ENCODE measurements at regions not wholly inside any gene's neighbourhood (a gene's known extent, or its start where the extent isn't known, plus 50 kb on each side); places are given as distances from the start of the nearest gene placed in this dataset.

GRCh38 chr1:100607628-100608240, 69.8 kb downstream of the GPR88 start:
- DNase-seq (no peak), ATAC-seq (ENCODE audit: low read depth) (peak; percentile 46)
- no peak overlapping the region for H3K4me2 ChIP-seq (ENCODE audit: low read depth, low read length)
- 0 out of 3 replicates have a peak overlapping the region, but pooled peaks have one; percentile 20 for H2BK15ac ChIP-seq (ENCODE audit: low read depth, low read length)
- H3K23ac ChIP-seq (ENCODE audit: low read depth, low read length), result no peak overlapping the region
- H4K91ac ChIP-seq (ENCODE audit: insufficient read depth, low read depth, low read length), result no peak overlapping the region; the same call in 1 of the 2 replicates
- no peak overlapping the region for H2AK9ac ChIP-seq (replicated peaks; ENCODE audit: low read depth, low read length, poor library complexity)
- in situ Hi-C loops (cut with MboI; ENCODE audit: low sequenced_read_pairs), result loop anchor here (5.0 to 10.0 kb wide), 2 partner anchors 143 to 255 kb away; no protein-coding TSS in a partner anchor
- H3K14ac ChIP-seq (replicated peaks; ENCODE audit: low read depth, low read length), result no peak overlapping the region
- H3K36me3 ChIP-seq (ENCODE audit: control insufficient read depth, insufficient read depth, low read length), result no peaks in the 10 kb centered on the region
- H4K20me1 ChIP-seq (ENCODE audit: insufficient read depth, low read length), result no peaks in the 10 kb centered on the region
- H3K27me3 ChIP-seq (ENCODE audit: control insufficient read depth, insufficient read depth, low read length), result no peaks in the 10 kb centered on the region
- ChIA-PET CTCF (interaction anchor here (1.5 to 2.3 kb wide), 4 partner anchors 18 to 261 kb away, joined by 4 to 27 read pairs (median 4); no protein-coding TSS in a partner anchor), POLR2A (ENCODE audit: unreplicated experiment) (no interaction called here)
- H3K9ac ChIP-seq (ENCODE audit: low read depth, low read length), result no peak overlapping the region
- H4K8ac ChIP-seq (ENCODE audit: low read depth in 2 of 2, low read length in 2 of 2), result peak overlapping the region; percentile 41 to 71; a peak in 2 of 4 replicates
- H2AK5ac ChIP-seq (ENCODE audit: low read depth, low read length), result no peak overlapping the region
- peak overlapping the region; percentile 36 for H2BK20ac ChIP-seq (ENCODE audit: low read depth, low read length)
- no peak overlapping the region for H2BK5ac ChIP-seq (ENCODE audit: low read depth, low read length, poor library complexity, severe bottlenecking)
- dilution Hi-C loops (cut with HindIII; ENCODE audit: low sequenced_read_pairs, unreplicated experiment), result no loop called here
- peak overlapping the region; percentile 36; the same call in 1 of the 2 replicates for H3K4ac ChIP-seq (ENCODE audit: low read depth, low read length)
- no peaks in the 10 kb centered on the region for H3K79me1 ChIP-seq (ENCODE audit: low read depth in 1 of 2, low read length in 2 of 2)
- H3K27ac ChIP-seq (ENCODE audit: insufficient read depth, low read length), result no peak overlapping the region
- H3K9me3 ChIP-seq (ENCODE audit: control insufficient read depth, insufficient read depth, low read length), result 0 out of 2 replicates have a peak, but pooled peaks cover 3% of the 10 kb centered on the region
- no peak overlapping the region for H3K56ac ChIP-seq (ENCODE audit: extremely low read depth, insufficient read depth, low read length)
- no peak overlapping the region for H3K4me3 ChIP-seq (ENCODE audit: insufficient read depth, low read depth, low read length)
- no CpG with 5 or more reads among the region's 1 CpG for WGBS, 2 experiments (ENCODE audit: extremely low coverage in 2 of 2, insufficient read length in 1 of 2)
- no peak for TF ChIP-seq MAFK (IDR thresholded peaks at IDR 0.05; ENCODE audit: low read depth, low read length)
- no peak overlapping the region for H2AFZ ChIP-seq (replicated peaks; ENCODE audit: low read length, poor library complexity)
- peak overlapping the region; percentile 76 for H2BK120ac ChIP-seq (ENCODE audit: low read depth, low read length)
- H3K4me1 ChIP-seq (ENCODE audit: control insufficient read depth, insufficient read depth, low read length), result peaks cover 6% of the 10 kb centered on the region
- no TSS peak for BruUV-seq (replicated peaks)
- 0 out of 2 replicates have a peak, but pooled peaks cover 2% of the 10 kb centered on the region for H3K9me1 ChIP-seq (ENCODE audit: insufficient read depth, low read length)
- intact Hi-C loops (cut with micrococcal nuclease), result loop anchor here (2.0 kb wide), 1 partner anchor 145 kb away; no protein-coding TSS in a partner anchor
- peak overlapping the region; percentile 45 for H4K5ac ChIP-seq (ENCODE audit: low read depth, low read length)
- peak overlapping the region; percentile 69; the same call in 1 of the 2 replicates for H3K18ac ChIP-seq (ENCODE audit: low read depth, low read length)
